Tibial nerve (tissue), 3 donors: ENCODE measurements at regions not wholly inside any gene's neighbourhood (a gene's known extent, or its start where the extent isn't known, plus 50 kb on each side); places are given as distances from the start of the nearest gene placed in this dataset.

Experiments
- POLR2A ChIP-seq, 2 donors: fragments of 450-650 bp; IDR thresholded peaks; one replicate each; pipeline ENCODE4 v1.6.1; 2017; ENCODE audit warnings: antibody characterized with exemption in 2 of 2, mild to moderate bottlenecking in 2 of 2, moderate library complexity in 2 of 2
- TF ChIP-seq, protein P1 (sequence below), 5 experiments: fragments of 200-600 bp in 3 of 5; fragments of 450-650 bp in 2 of 5; sonication (generic) in 3 of 5; IDR thresholded peaks; one replicate each; pipeline ENCODE4 v1.5.1; 2016 to 2019; ENCODE audit warnings: antibody characterized with exemption in 5 of 5, mild to moderate bottlenecking in 3 of 5, moderate library complexity in 2 of 5

DNA sequence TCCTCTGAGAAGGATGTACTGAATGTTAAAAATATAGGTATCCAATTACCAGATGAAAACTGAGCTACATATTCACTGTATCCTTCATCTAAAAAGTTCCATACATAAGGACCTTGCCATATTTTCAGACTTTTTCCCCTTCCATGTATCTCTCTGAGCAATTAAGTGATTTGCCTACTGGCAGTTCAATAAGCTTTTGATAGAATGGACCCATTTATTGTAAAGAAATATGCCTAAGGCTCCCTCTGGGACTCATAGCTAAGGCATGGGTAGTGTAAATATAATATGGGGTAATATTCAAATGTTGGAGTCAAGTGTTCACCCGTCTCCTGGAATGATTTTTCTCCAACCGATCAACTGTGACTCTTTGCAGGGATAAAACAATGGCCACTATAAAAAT is 135.4 kb upstream of the FSHR start:
- TF ChIP-seq, protein P1, sequence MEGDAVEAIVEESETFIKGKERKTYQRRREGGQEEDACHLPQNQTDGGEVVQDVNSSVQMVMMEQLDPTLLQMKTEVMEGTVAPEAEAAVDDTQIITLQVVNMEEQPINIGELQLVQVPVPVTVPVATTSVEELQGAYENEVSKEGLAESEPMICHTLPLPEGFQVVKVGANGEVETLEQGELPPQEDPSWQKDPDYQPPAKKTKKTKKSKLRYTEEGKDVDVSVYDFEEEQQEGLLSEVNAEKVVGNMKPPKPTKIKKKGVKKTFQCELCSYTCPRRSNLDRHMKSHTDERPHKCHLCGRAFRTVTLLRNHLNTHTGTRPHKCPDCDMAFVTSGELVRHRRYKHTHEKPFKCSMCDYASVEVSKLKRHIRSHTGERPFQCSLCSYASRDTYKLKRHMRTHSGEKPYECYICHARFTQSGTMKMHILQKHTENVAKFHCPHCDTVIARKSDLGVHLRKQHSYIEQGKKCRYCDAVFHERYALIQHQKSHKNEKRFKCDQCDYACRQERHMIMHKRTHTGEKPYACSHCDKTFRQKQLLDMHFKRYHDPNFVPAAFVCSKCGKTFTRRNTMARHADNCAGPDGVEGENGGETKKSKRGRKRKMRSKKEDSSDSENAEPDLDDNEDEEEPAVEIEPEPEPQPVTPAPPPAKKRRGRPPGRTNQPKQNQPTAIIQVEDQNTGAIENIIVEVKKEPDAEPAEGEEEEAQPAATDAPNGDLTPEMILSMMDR (IDR thresholded peaks at IDR 0.05) = no peak
- no peak for TF ChIP-seq POLR2A (IDR thresholded peaks at IDR 0.05)
